IMR-90 (cell line): ENCODE measurements at regions not wholly inside any gene's neighbourhood (a gene's known extent, or its start where the extent isn't known, plus 50 kb on each side); places are given as distances from the start of the nearest gene placed in this dataset.

Experiments used
- ATAC-seq: fragments of 200-7000 bp; cut with Tn5 transposase; 2 replicates; pipeline ENCODE4 v1.9.1; 2020; ENCODE audit warnings: low read depth, mild to moderate bottlenecking, moderate library complexity
- BruUV-seq: library from RNA; stranded (reverse); fragments of 400-500 nt; replicated peaks from 2 replicates; lab custom pipeline; 2021; lab: Mats Ljungman, UMichigan
- CTCF ChIA-PET: fragments of 300-600 bp; formaldehyde crosslinking; extraction: SDS; loops from one replicate; lab custom pipeline; 2021; ENCODE audit warnings: antibody characterized with exemption; lab: Yijun Ruan, JAX
- POLR2A ChIA-PET: fragments of 300-600 bp; sonication (Branson Sonifier 250); formaldehyde crosslinking; loops from one replicate; lab custom pipeline; 2022; ENCODE audit warnings: antibody characterized with exemption; ENCODE audit not compliant: unreplicated experiment; lab: Charles Lee
- DNase-seq: peaks from one replicate; pipeline ENCODE4 v3.0.0; 2013
- H2AFZ ChIP-seq: replicated peaks from 2 replicates; pipeline ENCODE3; 2013; ENCODE audit warnings: low read length, mild to moderate bottlenecking; ENCODE audit not compliant: poor library complexity
- H2AK5ac ChIP-seq: 2 replicates; pipeline ENCODE4 v1.6.1; 2013; ENCODE audit warnings: low read depth, low read length, inconsistent platforms
- H2AK9ac ChIP-seq: replicated peaks from 2 replicates; pipeline ENCODE3; 2013; ENCODE audit warnings: mild to moderate bottlenecking, low read depth, low read length, moderate library complexity; ENCODE audit not compliant: poor library complexity
- H2BK120ac ChIP-seq: 2 replicates; pipeline ENCODE4 v1.6.1; 2013; ENCODE audit warnings: low read depth, low read length, inconsistent platforms
- H2BK15ac ChIP-seq: 3 replicates; pipeline ENCODE4 v1.6.1; 2013; ENCODE audit warnings: low read depth, low read length, inconsistent platforms
- H2BK20ac ChIP-seq: 2 replicates; pipeline ENCODE4 v1.6.1; 2013; ENCODE audit warnings: low read depth, mild to moderate bottlenecking, inconsistent platforms, low read length, moderate library complexity
- H2BK5ac ChIP-seq: 2 replicates; pipeline ENCODE4 v1.6.1; 2013; ENCODE audit warnings: mild to moderate bottlenecking, low read depth, low read length, inconsistent platforms; ENCODE audit not compliant: poor library complexity, severe bottlenecking
- H3K14ac ChIP-seq: replicated peaks from 2 replicates; pipeline ENCODE4 v1.6.1; 2013; ENCODE audit warnings: low read depth, low read length, inconsistent platforms
- H3K18ac ChIP-seq: 2 replicates; pipeline ENCODE4 v1.6.1; 2013; ENCODE audit warnings: low read depth, low read length, control low read depth
- H3K23ac ChIP-seq: 2 replicates; pipeline ENCODE4 v1.6.1; 2013; ENCODE audit warnings: low read depth, low read length, inconsistent platforms
- H3K27ac ChIP-seq: 2 replicates; pipeline ENCODE4 v1.5.1; 2013; ENCODE audit warnings: mild to moderate bottlenecking, control low read depth, low read length; ENCODE audit not compliant: insufficient read depth
- H3K27me3 ChIP-seq: 2 replicates; pipeline ENCODE4 v1.6.1; 2013; ENCODE audit warnings: low read length; ENCODE audit not compliant: control insufficient read depth, insufficient read depth
- H3K36me3 ChIP-seq: 2 replicates; pipeline ENCODE4 v1.6.1; 2013; ENCODE audit warnings: low read length, mixed read lengths; ENCODE audit not compliant: control insufficient read depth, insufficient read depth
- H3K4ac ChIP-seq: 2 replicates; pipeline ENCODE4 v1.6.1; 2013; ENCODE audit warnings: low read depth, low read length, inconsistent platforms
- H3K4me1 ChIP-seq: 2 replicates; pipeline ENCODE4 v1.6.1; 2013; ENCODE audit warnings: low read length, mixed read lengths; ENCODE audit not compliant: control insufficient read depth, insufficient read depth
- H3K4me2 ChIP-seq: 2 replicates; pipeline ENCODE4 v1.6.1; 2013; ENCODE audit warnings: low read depth, mild to moderate bottlenecking, control low read depth, low read length, moderate library complexity
- H3K4me3 ChIP-seq: 2 replicates; pipeline ENCODE4 v1.5.1; 2013; ENCODE audit warnings: low read depth, mild to moderate bottlenecking, control low read depth, low read length, moderate library complexity; ENCODE audit not compliant: insufficient read depth
- H3K56ac ChIP-seq: 2 replicates; pipeline ENCODE4 v1.6.1; 2013; ENCODE audit warnings: low read length, inconsistent platforms; ENCODE audit not compliant: insufficient read depth; ENCODE audit errors: extremely low read depth
- H3K79me1 ChIP-seq, 2 experiments: 2 replicates each; pipeline ENCODE4 v1.6.1; 2013; ENCODE audit warnings: low read length in 2 of 2, inconsistent platforms in 1 of 2, low read depth in 1 of 2
- H3K9ac ChIP-seq: 2 replicates; pipeline ENCODE4 v1.6.1; 2013; ENCODE audit warnings: low read depth, low read length, control low read depth
- H3K9me1 ChIP-seq: 2 replicates; pipeline ENCODE4 v1.6.1; 2013; ENCODE audit warnings: low read length, inconsistent platforms; ENCODE audit not compliant: insufficient read depth
- H3K9me3 ChIP-seq: 2 replicates; pipeline ENCODE4 v1.6.1; 2013; ENCODE audit warnings: low read length; ENCODE audit not compliant: control insufficient read depth, insufficient read depth
- H4K20me1 ChIP-seq: 2 replicates; pipeline ENCODE4 v1.6.1; 2013; ENCODE audit warnings: low read length, inconsistent platforms; ENCODE audit not compliant: insufficient read depth
- H4K5ac ChIP-seq: 2 replicates; pipeline ENCODE4 v1.6.1; 2013; ENCODE audit warnings: mild to moderate bottlenecking, low read depth, low read length, control low read depth
- H4K8ac ChIP-seq, 2 experiments: 2 replicates each; pipeline ENCODE4 v1.6.1; 2013; ENCODE audit warnings: low read depth in 2 of 2, low read length in 2 of 2, control low read depth in 1 of 2, inconsistent platforms in 1 of 2
- H4K91ac ChIP-seq: 2 replicates; pipeline ENCODE4 v1.6.1; 2013; ENCODE audit warnings: low read depth, low read length, inconsistent platforms; ENCODE audit not compliant: insufficient read depth
- BHLHE40 ChIP-seq: fragments of 150-350 bp; IDR thresholded peaks from 2 replicates; pipeline ENCODE4 v1.6.1; 2016; ENCODE audit warnings: mild to moderate bottlenecking, low read depth, low read length
- CEBPB ChIP-seq: IDR thresholded peaks from 2 replicates; pipeline ENCODE4 v1.6.1; 2012; ENCODE audit warnings: low read depth, low read length, improper control_type of control experiment
- CHD1 ChIP-seq: IDR thresholded peaks from 2 replicates; pipeline ENCODE4 v1.6.1; 2012; ENCODE audit warnings: low read depth, low read length, improper control_type of control experiment
- FOS ChIP-seq: fragments of 150-350 bp; IDR thresholded peaks from 2 replicates; pipeline ENCODE4 v1.6.1; 2016; ENCODE audit warnings: low read depth, low read length
- MAFK ChIP-seq: IDR thresholded peaks from 2 replicates; pipeline ENCODE4 v1.6.1; 2012; ENCODE audit warnings: low read depth, low read length, improper control_type of control experiment
- MAZ ChIP-seq: IDR thresholded peaks from 2 replicates; pipeline ENCODE4 v1.6.1; 2012; ENCODE audit warnings: low read depth, mild to moderate bottlenecking, low read length, improper control_type of control experiment, moderate library complexity, borderline replicate concordance
- MXI1 ChIP-seq: IDR thresholded peaks from 2 replicates; pipeline ENCODE4 v1.6.1; 2012; ENCODE audit warnings: low read depth, mild to moderate bottlenecking, low read length, moderate library complexity, borderline replicate concordance
- NFE2L2 ChIP-seq: fragments of 150-350 bp; IDR thresholded peaks from 2 replicates; pipeline ENCODE4 v1.6.1; 2016; ENCODE audit warnings: low read depth, mild to moderate bottlenecking, low read length
- POLR2A ChIP-seq: IDR thresholded peaks from 2 replicates; pipeline ENCODE4 v1.6.1; 2012; ENCODE audit warnings: mild to moderate bottlenecking, low read depth, low read length
- RAD21 ChIP-seq: IDR thresholded peaks from 2 replicates; pipeline ENCODE4 v1.6.1; 2012; ENCODE audit warnings: low read length, improper control_type of control experiment
- RCOR1 ChIP-seq: IDR thresholded peaks from 2 replicates; pipeline ENCODE4 v1.6.1; 2012; ENCODE audit warnings: mild to moderate bottlenecking, low read length, improper control_type of control experiment; ENCODE audit not compliant: insufficient replicate concordance
- RFX5 ChIP-seq: IDR thresholded peaks from 2 replicates; pipeline ENCODE4 v1.8.0; 2012; ENCODE audit warnings: low read depth, mild to moderate bottlenecking, low read length, moderate library complexity
- SMC3 ChIP-seq: fragments of 150-350 bp; IDR thresholded peaks from 2 replicates; pipeline ENCODE4 v1.6.1; 2016; ENCODE audit warnings: low read depth, mild to moderate bottlenecking, antibody characterized with exemption, low read length, moderate library complexity
- WGBS, 2 experiments: methylation state at CpG; one replicate each; pipeline versions ENCODE4 v1.1.5 to v1.1.7; 2013; ENCODE audit warnings: missing lambda C conversion rate in 2 of 2; ENCODE audit not compliant: insufficient read length in 1 of 2; ENCODE audit errors: extremely low coverage in 2 of 2; 5-methylcytosine and 5-hydroxymethylcytosine counted together
- dilution Hi-C: fragments of 300-500 bp; cut with HindIII; formaldehyde crosslinking; loops from one replicate; pipeline ENCODE4 v1.14.3; 2018; ENCODE audit warnings: low sequenced_read_pairs; ENCODE audit not compliant: unreplicated experiment
- in situ Hi-C: fragments of 300-500 bp; cut with MboI; formaldehyde crosslinking; loops from 3 replicates; pipeline ENCODE4 v1.14.3; 2019; ENCODE audit warnings: low sequenced_read_pairs, inconsistent platforms, mixed read lengths
- intact Hi-C: fragments of 100-400 bp; cut with micrococcal nuclease; formaldehyde crosslinking; loops from 2 replicates; pipeline ENCODE4 v1.10.0; 2022
- TF ChIP-seq, protein P1 (sequence below): fragments of 150-350 bp; IDR thresholded peaks from 2 replicates; pipeline ENCODE4 v1.6.1; 2017; ENCODE audit warnings: mild to moderate bottlenecking, antibody characterized with exemption, low read length, low read depth
- TF ChIP-seq, protein P2 (sequence below): fragments of 150-350 bp; IDR thresholded peaks from 2 replicates; pipeline ENCODE4 v1.6.1; 2016; ENCODE audit warnings: low read depth, mild to moderate bottlenecking, low read length, moderate library complexity, borderline replicate concordance
- TF ChIP-seq, protein P3 (sequence below): conservative IDR thresholded peaks from 2 replicates; pipeline ENCODE4 v1.5.1; 2012; ENCODE audit warnings: mild to moderate bottlenecking, low read depth, low read length, improper control_type of control experiment

DNA sequence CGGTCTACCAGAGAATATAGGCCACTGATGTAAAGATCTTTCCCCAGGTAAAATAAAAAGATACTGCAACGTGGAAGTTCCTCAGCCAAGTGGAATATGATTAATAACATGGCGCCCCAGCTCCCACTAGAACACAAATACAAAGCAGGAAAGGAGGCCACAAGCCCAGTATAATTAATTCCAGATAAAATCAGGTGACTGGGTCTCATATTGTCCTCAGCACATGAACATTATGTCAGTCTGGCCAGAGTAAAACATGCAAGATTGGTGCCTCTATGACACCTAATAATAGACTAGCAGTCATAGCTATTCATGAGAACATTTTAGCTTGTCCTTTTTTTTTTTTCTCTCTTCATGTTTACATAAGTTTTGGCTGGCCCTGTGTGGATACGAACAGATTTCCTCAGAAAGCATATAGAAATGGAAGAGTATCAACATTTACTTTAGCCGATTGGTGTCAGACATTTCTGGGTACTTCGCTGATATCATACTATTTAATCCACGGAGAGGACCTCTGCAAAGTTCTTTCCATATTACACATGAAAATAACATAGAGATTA lies 523.8 kb upstream of the SETBP1 start:
- Histone ChIP-seq H3K36me3 (no peaks in the 10 kb centered on the region), H3K79me1 (no peaks in the 10 kb centered on the region), H4K20me1 (no peaks in the 10 kb centered on the region), H3K4me1 (no peaks in the 10 kb centered on the region), H2BK5ac (no peak overlapping the region), H3K4me2 (no peak overlapping the region), H4K8ac (no peak overlapping the region), H3K14ac (no peak overlapping the region), H2BK120ac (no peak overlapping the region), H3K18ac (no peak overlapping the region), H3K27ac (no peak overlapping the region), H2AK9ac (no peak overlapping the region), H3K23ac (no peak overlapping the region), H3K4ac (no peak overlapping the region), H3K27me3 (no peaks in the 10 kb centered on the region), H3K9me3 (no peaks in the 10 kb centered on the region), H2BK15ac (no peak overlapping the region), H3K56ac (no peak overlapping the region), H4K91ac (no peak overlapping the region), H2AFZ (no peak overlapping the region), H4K5ac (no peak overlapping the region), H2BK20ac (no peak overlapping the region), H3K4me3 (no peak overlapping the region), H3K9ac (no peak overlapping the region), H2AK5ac (no peak overlapping the region), H3K9me1 (no peaks in the 10 kb centered on the region)
- dilution Hi-C loops (no loop called here), intact Hi-C loops (no loop called here), in situ Hi-C loops (no loop called here)
- ChIA-PET POLR2A (no interaction called here), CTCF (no interaction called here)
- no peak for TF ChIP-seq SMC3
- TF ChIP-seq, protein P1, sequence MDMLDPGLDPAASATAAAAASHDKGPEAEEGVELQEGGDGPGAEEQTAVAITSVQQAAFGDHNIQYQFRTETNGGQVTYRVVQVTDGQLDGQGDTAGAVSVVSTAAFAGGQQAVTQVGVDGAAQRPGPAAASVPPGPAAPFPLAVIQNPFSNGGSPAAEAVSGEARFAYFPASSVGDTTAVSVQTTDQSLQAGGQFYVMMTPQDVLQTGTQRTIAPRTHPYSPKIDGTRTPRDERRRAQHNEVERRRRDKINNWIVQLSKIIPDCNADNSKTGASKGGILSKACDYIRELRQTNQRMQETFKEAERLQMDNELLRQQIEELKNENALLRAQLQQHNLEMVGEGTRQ, result no peak
- no peak for TF ChIP-seq RAD21
- no peak for TF ChIP-seq POLR2A
- TF ChIP-seq FOS, result no peak
- TF ChIP-seq MAZ, result no peak
- TF ChIP-seq MXI1, result no peak
- TF ChIP-seq, protein P2, sequence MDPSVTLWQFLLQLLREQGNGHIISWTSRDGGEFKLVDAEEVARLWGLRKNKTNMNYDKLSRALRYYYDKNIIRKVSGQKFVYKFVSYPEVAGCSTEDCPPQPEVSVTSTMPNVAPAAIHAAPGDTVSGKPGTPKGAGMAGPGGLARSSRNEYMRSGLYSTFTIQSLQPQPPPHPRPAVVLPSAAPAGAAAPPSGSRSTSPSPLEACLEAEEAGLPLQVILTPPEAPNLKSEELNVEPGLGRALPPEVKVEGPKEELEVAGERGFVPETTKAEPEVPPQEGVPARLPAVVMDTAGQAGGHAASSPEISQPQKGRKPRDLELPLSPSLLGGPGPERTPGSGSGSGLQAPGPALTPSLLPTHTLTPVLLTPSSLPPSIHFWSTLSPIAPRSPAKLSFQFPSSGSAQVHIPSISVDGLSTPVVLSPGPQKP, result no peak
- TF ChIP-seq, protein P3, sequence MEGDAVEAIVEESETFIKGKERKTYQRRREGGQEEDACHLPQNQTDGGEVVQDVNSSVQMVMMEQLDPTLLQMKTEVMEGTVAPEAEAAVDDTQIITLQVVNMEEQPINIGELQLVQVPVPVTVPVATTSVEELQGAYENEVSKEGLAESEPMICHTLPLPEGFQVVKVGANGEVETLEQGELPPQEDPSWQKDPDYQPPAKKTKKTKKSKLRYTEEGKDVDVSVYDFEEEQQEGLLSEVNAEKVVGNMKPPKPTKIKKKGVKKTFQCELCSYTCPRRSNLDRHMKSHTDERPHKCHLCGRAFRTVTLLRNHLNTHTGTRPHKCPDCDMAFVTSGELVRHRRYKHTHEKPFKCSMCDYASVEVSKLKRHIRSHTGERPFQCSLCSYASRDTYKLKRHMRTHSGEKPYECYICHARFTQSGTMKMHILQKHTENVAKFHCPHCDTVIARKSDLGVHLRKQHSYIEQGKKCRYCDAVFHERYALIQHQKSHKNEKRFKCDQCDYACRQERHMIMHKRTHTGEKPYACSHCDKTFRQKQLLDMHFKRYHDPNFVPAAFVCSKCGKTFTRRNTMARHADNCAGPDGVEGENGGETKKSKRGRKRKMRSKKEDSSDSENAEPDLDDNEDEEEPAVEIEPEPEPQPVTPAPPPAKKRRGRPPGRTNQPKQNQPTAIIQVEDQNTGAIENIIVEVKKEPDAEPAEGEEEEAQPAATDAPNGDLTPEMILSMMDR, result no peak
- TF ChIP-seq CHD1, result no peak
- TF ChIP-seq MAFK, result no peak
- TF ChIP-seq RCOR1, result no peak
- no peak for TF ChIP-seq BHLHE40
- TF ChIP-seq NFE2L2, result no peak
- TF ChIP-seq CEBPB, result no peak
- no peak for TF ChIP-seq RFX5
- no CpG with 5 or more reads among the region's 7 CpGs for WGBS, 2 experiments
- ATAC-seq (no peak), DNase-seq (no peak)
- no TSS peak for BruUV-seq
